ENCODE measurements at regions not wholly inside any gene's neighbourhood (a gene's known extent, or its start where the extent isn't known, plus 50 kb on each side); places are given as distances from the start of the nearest gene placed in this dataset.

GRCh38 chr3:39716849-39717248, 92.6 kb upstream of the MYRIP start:
- no peak overlapping the region for H3K9ac ChIP-seq
- H3K36me3 ChIP-seq (ENCODE audit: low read depth) = no peaks in the 10 kb centered on the region
- no peaks in the 10 kb centered on the region for H3K79me2 ChIP-seq (ENCODE audit: insufficient read depth)
- H3K27ac ChIP-seq = no peak overlapping the region
- H3K9me2 ChIP-seq (ENCODE audit: insufficient read depth) = no peaks in the 10 kb centered on the region
- no peak overlapping the region for H3K4me3 ChIP-seq
- H2AFZ ChIP-seq = no peak overlapping the region
- no peak overlapping the region for H3K4me2 ChIP-seq (ENCODE audit: unreplicated experiment)
- H3K27me3 ChIP-seq (replicated peaks; ENCODE audit: insufficient read depth) = no peaks in the 10 kb centered on the region
- H3K9me3 ChIP-seq (ENCODE audit: low read depth) = no peaks in the 10 kb centered on the region
- peaks cover 21% of the 10 kb centered on the region for H3K4me1 ChIP-seq (ENCODE audit: insufficient read depth)
- 0 out of 2 replicates have a peak, but pooled peaks cover 17% of the 10 kb centered on the region for H3F3A ChIP-seq (ENCODE audit: insufficient read depth)
- no peak for TF ChIP-seq EZH2phosphoT487 (IDR thresholded peaks at IDR 0.05; ENCODE audit: insufficient read depth, low read depth)
- no peak for TF ChIP-seq EZH2 (IDR thresholded peaks at IDR 0.05; ENCODE audit: insufficient read depth, poor library complexity, severe bottlenecking)
- 94 to 95% methylated on average over 3 of the region's 3 CpGs for WGBS, 2 experiments (ENCODE audit: low coverage in 1 of 2, low lambda C conversion rate in 2 of 2, missing lambda C conversion rate in 2 of 2)
- DNase-seq = no peak
- H4K20me1 ChIP-seq (ENCODE audit: insufficient read depth) = no peaks in the 10 kb centered on the region
- in situ Hi-C loops (cut with MboI) = loop anchor here (25.0 kb wide), 1 partner anchor 470 kb away; no protein-coding TSS in a partner anchor

GRCh38 chr3:39718674-39719595, 90.5 kb upstream of the MYRIP start:
- 32% methylated on average over 7 of the region's 7 CpGs for WGBS, 2 experiments (ENCODE audit: low coverage in 1 of 2, low lambda C conversion rate in 2 of 2, missing lambda C conversion rate in 2 of 2)
- no peaks in the 10 kb centered on the region for H3K9me2 ChIP-seq (ENCODE audit: insufficient read depth)
- in situ Hi-C loops (cut with MboI) = loop anchor here (25.0 kb wide), 1 partner anchor 468 kb away; no protein-coding TSS in a partner anchor
- H3K4me2 ChIP-seq (ENCODE audit: unreplicated experiment) = peak overlapping the region; percentile 37
- no peak overlapping the region for H3K9ac ChIP-seq
- H3K27me3 ChIP-seq (replicated peaks; ENCODE audit: insufficient read depth) = no peaks in the 10 kb centered on the region
- TF ChIP-seq EZH2phosphoT487 (IDR thresholded peaks at IDR 0.05; ENCODE audit: insufficient read depth, low read depth) (no peak), EZH2 (IDR thresholded peaks at IDR 0.05; ENCODE audit: insufficient read depth, poor library complexity, severe bottlenecking) (no peak)
- H3K36me3 ChIP-seq (ENCODE audit: low read depth) = no peaks in the 10 kb centered on the region
- no peaks in the 10 kb centered on the region for H3K79me2 ChIP-seq (ENCODE audit: insufficient read depth)
- H3K9me3 ChIP-seq (ENCODE audit: low read depth) = no peaks in the 10 kb centered on the region
- peak overlapping the region; percentile 58 for H2AFZ ChIP-seq
- H3K4me1 ChIP-seq (ENCODE audit: insufficient read depth) = peaks cover 21% of the 10 kb centered on the region
- peak; percentile 88 for DNase-seq
- H3K4me3 ChIP-seq = no peak overlapping the region
- 0 out of 2 replicates have a peak, but pooled peaks cover 17% of the 10 kb centered on the region for H3F3A ChIP-seq (ENCODE audit: insufficient read depth)
- peak overlapping the region; percentile 22 for H3K27ac ChIP-seq
- no peaks in the 10 kb centered on the region for H4K20me1 ChIP-seq (ENCODE audit: insufficient read depth)

- Histone ChIP-seq H3K27me3 (replicated peaks; ENCODE audit: insufficient read depth) (no peaks in the 10 kb centered on the region), H3K36me3 (ENCODE audit: low read depth) (no peaks in the 10 kb centered on the region), H3K4me2 (ENCODE audit: unreplicated experiment) (peak overlapping the region; percentile 21), H3K4me1 (ENCODE audit: insufficient read depth) (peaks cover 21% of the 10 kb centered on the region), H3K9me3 (ENCODE audit: low read depth) (no peaks in the 10 kb centered on the region), H3K9me2 (ENCODE audit: insufficient read depth) (no peaks in the 10 kb centered on the region), H3K4me3 (peak overlapping the region; percentile 8; the same call in 1 of the 2 replicates), H3F3A (ENCODE audit: insufficient read depth) (0 out of 2 replicates have a peak, but pooled peaks cover 17% of the 10 kb centered on the region), H4K20me1 (ENCODE audit: insufficient read depth) (no peaks in the 10 kb centered on the region), H3K9ac (no peak overlapping the region), H2AFZ (peak overlapping the region; percentile 8; the same call in 1 of the 2 replicates), H3K79me2 (ENCODE audit: insufficient read depth) (no peaks in the 10 kb centered on the region), H3K27ac (no peak overlapping the region)
- DNase-seq = peak; percentile 3
- 0 to 9% methylated on average over 1 of the region's 1 CpG for WGBS, 2 experiments (ENCODE audit: low coverage in 1 of 2, low lambda C conversion rate in 2 of 2, missing lambda C conversion rate in 2 of 2)
- in situ Hi-C loops (cut with MboI) = loop anchor here (25.0 kb wide), 1 partner anchor 466 kb away; no protein-coding TSS in a partner anchor
- no peak for TF ChIP-seq EZH2phosphoT487 (IDR thresholded peaks at IDR 0.05; ENCODE audit: insufficient read depth, low read depth)
- no peak for TF ChIP-seq EZH2 (IDR thresholded peaks at IDR 0.05; ENCODE audit: insufficient read depth, poor library complexity, severe bottlenecking)
Measured at GRCh38 chr3:39721076-39721475, 88.3 kb upstream of the MYRIP start.

GRCh38 chr3:39724233-39724846, 85.1 kb upstream of the MYRIP start:
- in situ Hi-C loops (cut with MboI) = loop anchor here (25.0 kb wide), 1 partner anchor 463 kb away; no protein-coding TSS in a partner anchor
- Histone ChIP-seq H3K4me2 (ENCODE audit: unreplicated experiment) (no peak overlapping the region), H4K20me1 (ENCODE audit: insufficient read depth) (no peaks in the 10 kb centered on the region), H3K4me3 (no peak overlapping the region), H3F3A (ENCODE audit: insufficient read depth) (0 out of 2 replicates have a peak, but pooled peaks cover 10% of the 10 kb centered on the region), H2AFZ (no peak overlapping the region), H3K9me2 (ENCODE audit: insufficient read depth) (no peaks in the 10 kb centered on the region), H3K4me1 (ENCODE audit: insufficient read depth) (peaks cover 11% of the 10 kb centered on the region), H3K9me3 (ENCODE audit: low read depth) (no peaks in the 10 kb centered on the region), H3K9ac (no peak overlapping the region), H3K79me2 (ENCODE audit: insufficient read depth) (no peaks in the 10 kb centered on the region), H3K27ac (no peak overlapping the region), H3K36me3 (ENCODE audit: low read depth) (no peaks in the 10 kb centered on the region), H3K27me3 (replicated peaks; ENCODE audit: insufficient read depth) (no peaks in the 10 kb centered on the region; the same call in 1 of the 2 replicates)
- no peak for TF ChIP-seq EZH2 (IDR thresholded peaks at IDR 0.05; ENCODE audit: insufficient read depth, poor library complexity, severe bottlenecking)
- TF ChIP-seq EZH2phosphoT487 (IDR thresholded peaks at IDR 0.05; ENCODE audit: insufficient read depth, low read depth) = no peak
- 8 to 10% methylated on average over 1 of the region's 1 CpG for WGBS, 2 experiments (ENCODE audit: low coverage in 1 of 2, low lambda C conversion rate in 2 of 2, missing lambda C conversion rate in 2 of 2)
- peak; percentile 5 for DNase-seq
